GM23248 (cell line): ENCODE measurements at regions not wholly inside any gene's neighbourhood (a gene's known extent, or its start where the extent isn't known, plus 50 kb on each side); places are given as distances from the start of the nearest gene placed in this dataset.

ENCODE experiments used
- EZH2 ChIP-seq: fragments of 200-600 bp; sonication (generic); IDR thresholded peaks from 2 replicates; pipeline ENCODE4 v1.6.1; 2018; ENCODE audit warnings: antibody characterized with exemption, mild to moderate bottlenecking; ENCODE audit not compliant: insufficient read depth, poor library complexity, severe bottlenecking
- EZH2phosphoT487 ChIP-seq: fragments of 200-600 bp; sonication (generic); IDR thresholded peaks from 2 replicates; pipeline ENCODE4 v1.6.1; 2018; ENCODE audit warnings: antibody characterized with exemption, moderate library complexity, mild to moderate bottlenecking, low read depth; ENCODE audit not compliant: insufficient read depth

GRCh38 chr1:177341773-177342172 lies 171.0 kb downstream of the BRINP2 start:
- no peak for TF ChIP-seq EZH2phosphoT487
- TF ChIP-seq EZH2: no peak
